Activated CD8-positive, alpha-beta memory T cell treated with anti-CD3 and anti-CD28 coated beads, Interleukin-2, amount 50 U/mL, for 48 hours (primary cell): ENCODE measurements at regions not wholly inside any gene's neighbourhood (a gene's known extent, or its start where the extent isn't known, plus 50 kb on each side); places are given as distances from the start of the nearest gene placed in this dataset.
"Not testable (repeated sequence)": the region's sequence is repeated elsewhere in the genome, so short reads cannot be mapped to it uniquely, and the experiment has no call there.

Experiments used
- DNase-seq: peaks from one replicate; pipeline ENCODE4 v3.0.0-alpha.2; 2020

DNA sequence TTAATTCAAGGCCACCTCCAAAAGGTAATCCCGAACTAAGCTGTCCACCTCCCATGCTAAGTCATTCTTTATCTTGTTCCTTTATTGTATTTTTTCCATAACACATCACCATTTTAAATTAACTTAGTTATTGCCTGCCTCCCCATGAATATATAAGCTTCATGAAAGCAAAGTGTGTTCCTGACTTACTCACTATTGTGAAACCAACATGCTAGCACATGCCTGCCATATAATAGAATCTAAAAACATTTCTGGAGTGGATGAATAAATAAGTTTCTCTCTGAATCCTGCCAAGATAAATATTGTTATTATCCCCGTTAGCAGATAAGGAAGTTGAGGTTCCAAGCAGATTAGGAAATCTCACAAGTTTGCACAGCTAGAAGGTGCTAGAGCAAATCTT is 98.7 kb upstream of the RRN3 start:
- not testable (repeated sequence) for DNase-seq

DNA sequence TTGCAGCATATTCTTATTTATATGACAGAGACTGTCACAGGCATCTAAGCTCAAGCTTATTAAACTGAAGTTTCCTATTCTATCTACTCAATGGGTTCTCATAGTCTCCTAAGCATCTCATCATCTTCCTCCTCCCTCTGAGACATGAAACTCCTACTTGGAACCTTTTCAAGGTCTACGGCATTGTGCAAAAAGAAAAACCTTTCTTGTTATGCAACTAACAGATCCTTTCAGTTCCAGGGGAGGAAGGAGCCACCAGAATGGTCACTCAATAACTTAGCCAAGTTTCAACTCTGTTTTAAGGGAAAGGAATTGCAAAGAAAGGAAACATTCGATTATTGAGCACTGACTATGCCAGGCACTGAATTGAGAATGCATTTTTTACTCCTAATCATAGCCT is 98.1 kb upstream of the RRN3 start:
- not testable (repeated sequence) for DNase-seq

DNA sequence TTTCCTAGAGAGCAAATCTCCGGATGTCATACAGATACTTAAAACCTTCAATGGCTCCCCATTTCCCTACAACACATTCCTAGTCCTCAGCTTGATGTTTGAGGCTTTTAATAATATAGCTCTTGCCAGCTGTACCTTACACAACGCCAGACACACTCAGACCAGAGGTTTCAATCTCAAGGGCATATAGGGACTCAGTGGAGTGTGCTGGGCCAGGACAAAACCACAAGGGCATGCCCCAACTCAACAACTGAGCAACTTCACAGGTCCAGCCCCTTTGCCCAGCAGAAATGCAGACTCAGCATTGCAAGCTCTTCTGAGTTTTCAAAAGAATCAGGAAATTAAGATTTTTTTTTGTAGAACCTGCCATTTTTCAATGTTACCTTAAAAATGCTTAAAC is 95.4 kb upstream of the RRN3 start:
- DNase-seq, result not testable (repeated sequence)
